Fibroblast of mammary gland (primary cell): ENCODE measurements at regions not wholly inside any gene's neighbourhood (a gene's known extent, or its start where the extent isn't known, plus 50 kb on each side); places are given as distances from the start of the nearest gene placed in this dataset.
"Not testable (repeated sequence)": the region's sequence is repeated elsewhere in the genome, so short reads cannot be mapped to it uniquely, and the experiment has no call there.

Experiments
- DNase-seq: peaks from one replicate; pipeline ENCODE4 v3.0.0-alpha.2; 2010; ENCODE audit warnings: low read depth
- H3K4me3 ChIP-seq: 2 replicates; pipeline ENCODE4 v1.5.1; 2011; ENCODE audit warnings: low read depth, mild to moderate bottlenecking, low read length, moderate library complexity; ENCODE audit not compliant: control insufficient read depth
- CTCF ChIP-seq: conservative IDR thresholded peaks from 2 replicates; pipeline ENCODE4 v1.5.1; 2011; ENCODE audit warnings: low read depth, low read length, inconsistent platforms; ENCODE audit not compliant: control insufficient read depth, insufficient read depth

DNA sequence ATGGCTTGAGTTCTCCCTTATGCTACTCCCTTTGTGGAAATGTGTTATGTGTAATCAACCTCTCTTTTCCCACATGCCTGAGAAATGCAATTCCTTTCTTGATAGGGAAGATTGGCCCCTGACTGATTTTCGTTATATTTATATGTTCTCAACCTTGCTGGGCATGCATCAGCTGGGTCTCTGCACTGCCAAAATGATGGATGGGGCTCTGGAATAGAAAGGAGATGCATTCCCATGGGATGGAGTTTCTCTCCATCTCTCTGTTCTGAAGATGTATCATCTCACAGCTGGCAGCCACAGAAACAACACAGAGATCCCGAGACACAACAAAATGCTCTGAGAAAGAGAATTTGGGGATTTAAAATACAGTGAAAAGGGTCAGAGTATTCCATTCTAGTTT is 327.7 kb upstream of the LMCD1 start:
- no peak for DNase-seq
- TF ChIP-seq CTCF = no peak

GRCh38 chr3:8176759-8177483 is 324.7 kb upstream of the LMCD1 start:
- DNase-seq, H3K4me3 ChIP-seq: not testable (repeated sequence)

More for the DNA sequence above, 327.7 kb upstream of the LMCD1 start:
- no peak overlapping the region for H3K4me3 ChIP-seq

GRCh38 chr3:8178516-8178915 is 323.1 kb upstream of the LMCD1 start:
- not testable (repeated sequence) for H3K4me3 ChIP-seq, DNase-seq

DNA sequence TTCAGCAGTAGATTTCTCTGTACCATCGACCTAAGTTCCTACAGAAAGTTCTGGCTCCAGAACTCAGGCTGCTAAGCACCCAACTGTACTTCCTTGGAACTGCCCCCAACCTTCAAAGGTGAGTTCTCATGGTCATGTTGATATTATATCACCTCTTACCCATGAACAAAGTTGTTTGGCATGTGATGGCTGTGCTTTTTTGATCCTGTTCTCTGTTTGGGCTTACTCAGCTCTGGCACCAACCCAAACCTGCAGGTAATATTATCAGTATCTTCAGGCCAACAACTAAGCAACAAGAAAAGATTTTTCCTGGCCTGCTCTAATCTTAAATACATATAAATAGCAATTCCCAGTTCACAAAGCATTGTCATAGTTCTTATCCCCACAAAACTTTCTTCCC is 318.7 kb upstream of the LMCD1 start:
- no peak overlapping the region for H3K4me3 ChIP-seq
- TF ChIP-seq CTCF = no peak
- no peak for DNase-seq

- DNase-seq = no peak
Observed at GRCh38 chr3:8183627-8184026, 318.0 kb upstream of the LMCD1 start.

GRCh38 chr3:8186213-8186612 is 315.4 kb upstream of the LMCD1 start:
- H3K4me3 ChIP-seq = no peak overlapping the region
- no peak for DNase-seq
- no peak for TF ChIP-seq CTCF

More at GRCh38 chr3:8183627-8184026, 318.0 kb upstream of the LMCD1 start:
- H3K4me3 ChIP-seq = no peak overlapping the region
- TF ChIP-seq CTCF = no peak

DNA sequence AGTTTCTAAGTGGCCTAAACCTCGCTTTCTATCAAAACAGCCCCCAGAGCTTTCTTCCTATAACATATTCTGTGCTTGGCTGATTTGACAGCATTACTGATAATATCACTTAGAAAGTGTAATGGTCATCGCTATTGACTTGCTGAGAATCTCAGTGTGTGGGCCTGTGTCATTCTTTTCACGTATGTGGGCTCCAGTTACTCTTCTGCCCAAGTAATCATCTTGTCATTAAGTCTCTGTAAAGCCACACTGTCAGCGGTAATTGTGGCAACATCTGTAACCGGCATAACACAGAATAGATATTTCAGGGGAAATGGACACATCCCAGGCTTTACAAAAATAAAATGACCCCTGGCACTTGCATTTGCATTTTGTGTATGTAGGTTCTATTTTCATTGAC is 313.6 kb upstream of the LMCD1 start:
- no peak for DNase-seq
- no peak for TF ChIP-seq CTCF

GRCh38 chr3:8189051-8189450 is 312.6 kb upstream of the LMCD1 start:
- TF ChIP-seq CTCF = no peak
- no peak overlapping the region for H3K4me3 ChIP-seq
- DNase-seq = no peak

More for the DNA sequence above, 313.6 kb upstream of the LMCD1 start:
- no peak overlapping the region for H3K4me3 ChIP-seq
